Colonic mucosa (tissue), 4 donors: ENCODE measurements at regions not wholly inside any gene's neighbourhood (a gene's known extent, or its start where the extent isn't known, plus 50 kb on each side); places are given as distances from the start of the nearest gene placed in this dataset.
"Not testable (repeated sequence)": the region's sequence is repeated elsewhere in the genome, so short reads cannot be mapped to it uniquely, and the experiment has no call there.

Experiments
- DNase-seq: peaks from one replicate; pipeline ENCODE4 v3.0.0-alpha.2; 2020
- H3K27ac ChIP-seq: fragments of 200-600 bp; one replicate; pipeline ENCODE4 v1.8.0; 2021
- H3K27me3 ChIP-seq: fragments of 200-600 bp; one replicate; pipeline ENCODE4 v1.8.0; 2021
- H3K36me3 ChIP-seq: fragments of 200-600 bp; one replicate; pipeline ENCODE4 v1.8.0; 2021
- H3K4me1 ChIP-seq: fragments of 200-600 bp; one replicate; pipeline ENCODE4 v1.8.0; 2021; ENCODE audit warnings: mild to moderate bottlenecking
- H3K4me3 ChIP-seq: fragments of 200-600 bp; one replicate; pipeline ENCODE4 v1.8.0; 2021
- H3K9ac ChIP-seq, 2 donors: one replicate each; pipeline ENCODE4 v1.7.0; 2013; ENCODE audit warnings: control low read depth in 2 of 2, low read depth in 2 of 2, low read length in 2 of 2
- H3K9me3 ChIP-seq: fragments of 200-600 bp; one replicate; pipeline ENCODE4 v1.8.0; 2021
- intact Hi-C: fragments of 100-400 bp; cut with DNase I; formaldehyde crosslinking; loops from one replicate; pipeline ENCODE4 v1.14.1; 2022
- TF ChIP-seq, protein P1 (sequence below): fragments of 200-600 bp; IDR thresholded peaks from one replicate; pipeline ENCODE4 v1.8.0; 2022; ENCODE audit warnings: antibody characterized with exemption, mild to moderate bottlenecking
- donor health status: healthy.
- donor health status: DM: no; HTN: no; CAD: no.
- donor health status: DM: no; HTN: no; CAD: no.

DNA sequence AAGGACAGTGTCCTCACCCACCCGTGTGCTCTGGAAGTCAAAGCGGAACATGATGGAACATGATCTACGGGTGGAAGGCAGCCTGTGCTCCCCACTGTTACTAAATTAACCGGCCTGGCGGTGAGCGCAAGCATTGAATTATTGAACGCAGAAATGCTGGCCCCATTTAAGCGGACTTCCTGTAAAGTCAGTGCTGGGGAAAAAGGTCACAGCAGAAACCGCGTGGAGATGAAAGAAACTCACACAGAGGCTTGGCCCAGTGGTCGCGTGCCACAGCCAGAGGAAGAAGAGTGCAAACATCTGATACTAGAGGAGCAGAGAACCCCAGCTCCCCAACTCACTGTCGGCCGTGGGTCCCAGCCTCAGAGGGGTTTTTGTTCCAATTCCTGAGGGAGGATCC is 321.2 kb downstream of the ADGRD1 start:
- intact Hi-C loops = no loop called here
- no peaks in the 10 kb centered on the region for H3K4me1 ChIP-seq
- no peaks in the 10 kb centered on the region for H3K9me3 ChIP-seq
- no peak overlapping the region for H3K27ac ChIP-seq
- H3K36me3 ChIP-seq = no peaks in the 10 kb centered on the region
- TF ChIP-seq, protein P1, sequence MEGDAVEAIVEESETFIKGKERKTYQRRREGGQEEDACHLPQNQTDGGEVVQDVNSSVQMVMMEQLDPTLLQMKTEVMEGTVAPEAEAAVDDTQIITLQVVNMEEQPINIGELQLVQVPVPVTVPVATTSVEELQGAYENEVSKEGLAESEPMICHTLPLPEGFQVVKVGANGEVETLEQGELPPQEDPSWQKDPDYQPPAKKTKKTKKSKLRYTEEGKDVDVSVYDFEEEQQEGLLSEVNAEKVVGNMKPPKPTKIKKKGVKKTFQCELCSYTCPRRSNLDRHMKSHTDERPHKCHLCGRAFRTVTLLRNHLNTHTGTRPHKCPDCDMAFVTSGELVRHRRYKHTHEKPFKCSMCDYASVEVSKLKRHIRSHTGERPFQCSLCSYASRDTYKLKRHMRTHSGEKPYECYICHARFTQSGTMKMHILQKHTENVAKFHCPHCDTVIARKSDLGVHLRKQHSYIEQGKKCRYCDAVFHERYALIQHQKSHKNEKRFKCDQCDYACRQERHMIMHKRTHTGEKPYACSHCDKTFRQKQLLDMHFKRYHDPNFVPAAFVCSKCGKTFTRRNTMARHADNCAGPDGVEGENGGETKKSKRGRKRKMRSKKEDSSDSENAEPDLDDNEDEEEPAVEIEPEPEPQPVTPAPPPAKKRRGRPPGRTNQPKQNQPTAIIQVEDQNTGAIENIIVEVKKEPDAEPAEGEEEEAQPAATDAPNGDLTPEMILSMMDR = no peak
- no peak overlapping the region for H3K4me3 ChIP-seq
- no peak overlapping the region for H3K9ac ChIP-seq
- no peak for DNase-seq
- H3K27me3 ChIP-seq = no peaks in the 10 kb centered on the region

DNA sequence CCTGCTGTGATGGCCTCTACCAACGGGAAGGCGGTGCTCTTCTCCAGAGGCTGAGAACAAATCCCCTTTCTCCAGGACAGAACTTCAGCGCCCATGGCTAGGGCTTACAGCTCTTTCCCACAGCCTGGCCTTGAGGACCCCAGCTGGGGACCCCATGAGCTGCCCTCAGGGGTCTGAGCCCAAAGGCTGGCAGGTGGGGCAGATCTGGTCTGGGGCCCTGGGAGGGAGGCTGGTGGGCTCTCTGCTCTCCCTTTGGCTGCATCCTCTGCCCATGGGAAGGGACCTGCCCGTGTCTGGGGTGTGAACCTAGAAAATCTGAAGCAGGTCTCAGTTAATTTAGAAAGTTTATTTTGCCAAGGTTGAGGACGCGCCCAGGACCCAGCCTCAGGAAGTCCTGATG is 322.1 kb downstream of the ADGRD1 start:
- Histone ChIP-seq H3K9ac (no peak overlapping the region), H3K9me3 (no peaks in the 10 kb centered on the region), H3K36me3 (no peaks in the 10 kb centered on the region), H3K27ac (no peak overlapping the region), H3K4me3 (no peak overlapping the region), H3K4me1 (no peaks in the 10 kb centered on the region), H3K27me3 (no peaks in the 10 kb centered on the region)
- TF ChIP-seq, protein P1 = no peak
- intact Hi-C loops = no loop called here
- DNase-seq = no peak

DNA sequence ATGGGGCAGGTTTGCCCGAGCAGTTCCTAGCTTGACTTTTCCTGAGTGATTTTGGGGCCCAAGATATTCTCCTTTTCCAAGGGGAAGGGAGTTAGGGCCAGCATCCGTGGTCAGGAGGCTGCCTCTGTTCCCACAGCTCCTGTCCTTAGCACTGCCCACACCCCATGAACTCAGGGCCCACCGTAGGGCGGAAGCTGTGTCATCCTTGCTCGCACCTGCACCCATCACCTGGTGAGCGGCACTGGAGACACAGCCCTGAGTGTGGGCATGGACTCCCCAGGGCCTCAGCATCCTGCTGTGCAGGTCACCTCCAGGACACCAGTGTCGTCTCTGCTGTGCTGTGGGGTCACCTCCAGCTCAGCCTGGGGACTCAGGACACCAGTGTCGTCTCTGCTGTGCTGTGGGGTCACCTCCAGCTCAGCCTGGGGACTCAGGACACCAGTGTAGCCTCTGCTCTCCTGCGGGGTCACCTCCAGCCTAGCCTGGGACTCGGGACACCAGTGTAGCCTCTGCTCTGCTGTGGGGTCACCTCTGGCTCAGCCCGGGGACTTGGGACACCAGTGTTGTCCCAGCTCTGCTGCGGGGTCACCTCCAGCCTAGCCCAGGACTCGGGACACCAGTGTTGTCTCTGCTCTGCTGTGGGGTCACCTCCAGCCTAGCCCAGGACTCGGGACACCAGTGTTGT is 322.9 kb downstream of the ADGRD1 start:
- no peak for DNase-seq
- Histone ChIP-seq H3K9ac (no peak overlapping the region), H3K36me3 (no peaks in the 10 kb centered on the region), H3K27ac (no peak overlapping the region), H3K9me3 (no peaks in the 10 kb centered on the region), H3K4me3 (no peak overlapping the region), H3K27me3 (no peaks in the 10 kb centered on the region), H3K4me1 (no peaks in the 10 kb centered on the region)
- intact Hi-C loops = no loop called here
- TF ChIP-seq, protein P1 = no peak

DNA sequence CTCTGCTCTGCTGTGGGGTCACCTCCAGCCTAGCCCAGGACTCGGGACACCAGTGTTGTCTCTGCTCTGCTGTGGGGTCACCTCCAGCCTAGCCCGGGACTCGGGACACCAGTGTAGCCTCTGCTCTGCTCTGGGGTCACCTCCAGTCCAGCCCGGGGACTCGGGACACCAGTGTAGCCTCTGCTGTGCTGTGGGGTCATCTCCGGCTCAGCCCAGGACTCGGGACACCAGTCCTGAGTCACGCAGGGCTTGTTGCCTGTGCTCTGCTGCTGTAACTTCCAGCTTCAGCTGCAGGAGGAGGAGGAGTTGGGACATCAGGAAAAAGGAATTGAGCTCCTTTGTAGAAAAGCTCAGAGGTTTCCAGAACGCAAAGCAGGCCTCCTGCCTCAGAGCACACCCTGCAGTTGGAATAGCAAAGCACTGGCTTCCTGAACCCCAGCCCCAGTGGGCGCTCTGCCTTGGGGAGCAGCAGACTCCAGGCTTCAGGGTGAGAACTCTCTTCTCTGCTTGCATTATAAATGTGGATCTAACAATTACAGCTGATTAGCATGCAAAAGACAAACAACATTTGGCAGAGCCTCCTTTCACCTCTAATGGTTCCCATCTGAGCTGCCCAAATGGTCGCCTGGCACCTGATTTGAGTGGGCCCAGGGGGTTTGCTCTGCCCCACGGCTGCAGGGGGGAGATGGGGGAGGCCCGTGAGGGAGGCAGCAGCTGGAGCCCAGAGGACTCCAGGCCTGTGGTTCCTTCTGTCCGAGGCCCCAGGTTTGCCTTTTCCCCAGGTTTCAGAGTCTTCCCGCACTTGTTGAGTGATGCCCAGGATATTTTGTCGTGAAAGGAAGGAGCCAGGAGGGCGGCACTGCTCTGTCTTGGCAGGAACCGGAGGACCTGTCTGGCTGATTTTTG is 323.7 kb downstream of the ADGRD1 start:
- H3K27ac ChIP-seq, H3K27me3 ChIP-seq, H3K9ac ChIP-seq, H3K9me3 ChIP-seq, H3K4me1 ChIP-seq, DNase-seq, H3K36me3 ChIP-seq, intact Hi-C loops, H3K4me3 ChIP-seq: not testable (repeated sequence)

DNA sequence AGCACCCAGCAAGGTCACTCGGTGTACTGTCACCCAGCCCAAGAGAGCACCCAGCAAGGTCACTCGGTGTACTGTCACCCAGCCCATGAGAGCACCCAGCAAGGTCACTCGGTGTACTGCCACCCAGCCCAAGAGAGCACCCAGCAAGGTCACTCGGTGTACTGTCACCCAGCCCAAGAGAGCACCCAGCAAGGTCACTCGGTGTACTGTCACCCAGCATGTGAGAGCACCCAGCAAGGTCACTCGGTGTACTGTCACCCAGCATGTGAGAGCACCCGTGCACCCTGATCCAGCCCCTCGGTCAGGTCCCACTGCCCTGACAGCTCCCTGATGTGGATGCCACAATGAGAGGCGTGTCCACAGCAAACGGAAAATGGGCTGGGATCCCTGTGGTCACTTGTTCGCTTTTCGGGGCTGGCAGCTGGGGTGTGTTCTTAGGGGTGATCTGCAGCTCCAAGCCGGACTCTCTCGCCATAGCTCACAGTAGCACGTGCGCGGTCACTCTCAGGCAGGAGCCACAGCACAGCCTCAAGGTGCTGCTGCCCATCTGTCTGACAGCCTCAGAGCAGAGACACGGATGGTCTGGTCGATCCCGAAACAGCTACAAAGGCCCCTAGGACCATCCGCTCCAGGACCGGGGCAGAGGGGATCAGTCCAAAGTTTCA is 324.9 kb downstream of the ADGRD1 start:
- H3K9me3 ChIP-seq, H3K27me3 ChIP-seq, intact Hi-C loops, H3K4me1 ChIP-seq, H3K9ac ChIP-seq, H3K4me3 ChIP-seq, H3K27ac ChIP-seq, DNase-seq, H3K36me3 ChIP-seq: not testable (repeated sequence)

DNA sequence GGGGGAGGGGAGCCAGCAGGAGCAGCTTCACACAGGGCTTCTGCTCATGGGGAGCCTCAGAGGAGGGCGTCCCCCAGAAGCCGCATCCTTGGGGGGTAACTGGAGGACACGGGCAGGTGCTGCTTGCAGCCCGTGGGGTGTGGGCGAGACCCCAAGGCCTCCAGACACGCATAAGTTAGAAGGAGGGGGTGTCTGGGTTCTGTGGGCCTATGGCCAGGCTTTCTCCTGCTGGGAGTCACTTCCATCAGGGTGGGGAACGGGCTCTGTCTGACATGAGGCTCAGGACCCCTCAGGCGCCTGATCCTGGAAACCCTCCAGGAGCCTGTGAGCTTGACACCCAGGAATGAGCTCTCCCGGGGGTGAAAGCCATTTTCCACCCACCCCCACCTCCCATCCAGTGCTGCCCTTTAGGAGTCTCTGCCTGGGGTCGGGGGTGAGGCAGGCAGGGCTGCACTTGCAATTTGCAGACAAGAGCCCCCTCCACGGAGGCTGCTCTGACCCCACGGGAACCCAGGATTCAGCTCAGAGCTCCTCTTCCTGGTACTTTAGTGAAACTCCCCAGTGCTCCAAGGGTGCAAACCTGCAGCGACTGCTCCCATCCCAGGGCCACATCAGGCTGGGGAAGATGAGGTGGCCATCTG is 325.7 kb downstream of the ADGRD1 start:
- no peaks in the 10 kb centered on the region for H3K27me3 ChIP-seq
- no peaks in the 10 kb centered on the region for H3K9me3 ChIP-seq
- TF ChIP-seq, protein P1 = no peak
- intact Hi-C loops = no loop called here
- no peak overlapping the region for H3K27ac ChIP-seq
- H3K4me1 ChIP-seq = no peaks in the 10 kb centered on the region
- H3K4me3 ChIP-seq = no peak overlapping the region
- no peak for DNase-seq
- H3K9ac ChIP-seq = no peak overlapping the region
- H3K36me3 ChIP-seq = no peaks in the 10 kb centered on the region
